GM19043 (cell line): ENCODE measurements at regions not wholly inside any gene's neighbourhood (a gene's known extent, or its start where the extent isn't known, plus 50 kb on each side); places are given as distances from the start of the nearest gene placed in this dataset.
"Not testable (repeated sequence)": the region's sequence is repeated elsewhere in the genome, so short reads cannot be mapped to it uniquely, and the experiment has no call there.

ENCODE experiments used
- ATAC-seq: cut with Tn5 transposase; IDR thresholded peaks from one replicate; pipeline ENCODE4 v1.9.1; 2021; ENCODE audit warnings: low read depth; ENCODE audit not compliant: unreplicated experiment

DNA sequence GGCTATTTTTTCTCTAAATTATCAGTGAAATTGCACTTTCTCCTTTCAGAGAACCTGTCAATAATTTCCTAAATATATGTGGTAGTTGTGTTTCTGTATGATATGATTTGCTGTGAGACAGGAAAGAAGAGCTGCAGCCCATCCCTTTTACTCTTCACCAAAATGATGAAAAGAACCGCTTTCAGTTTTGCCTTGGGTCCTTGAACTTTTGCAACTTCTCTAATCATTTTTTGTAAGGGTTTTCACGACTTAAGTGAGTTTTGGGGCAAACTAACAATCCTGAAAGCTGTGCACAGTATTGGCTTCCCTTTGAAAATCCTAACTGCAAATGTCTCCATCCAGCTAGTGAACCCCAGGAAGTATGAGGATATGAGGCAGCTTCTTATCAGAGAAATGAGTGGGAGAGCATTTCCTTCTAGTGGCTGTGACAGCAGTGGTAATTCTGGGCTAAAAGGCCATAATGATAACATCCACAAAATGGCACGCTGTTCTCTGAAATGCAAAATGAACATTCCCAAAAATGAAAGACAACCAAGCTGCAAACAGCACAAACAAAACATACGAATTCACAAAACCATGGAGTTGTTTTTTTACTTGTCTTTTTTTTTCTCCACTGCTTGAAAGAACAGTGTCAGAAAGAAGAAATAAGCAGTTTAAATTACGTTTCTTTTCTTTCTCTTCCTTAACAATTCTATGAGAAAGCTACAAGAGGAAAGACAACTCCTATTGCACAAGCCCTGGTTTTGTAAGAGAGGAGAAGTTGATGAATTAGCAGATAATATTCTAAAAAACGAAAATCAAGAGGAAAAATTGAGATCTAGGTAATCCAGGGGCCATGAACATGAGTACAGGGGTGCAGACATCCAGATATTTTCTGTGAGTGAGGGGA, 1291.6 kb upstream of the ZEB2 start:
- ATAC-seq, result no peak

DNA sequence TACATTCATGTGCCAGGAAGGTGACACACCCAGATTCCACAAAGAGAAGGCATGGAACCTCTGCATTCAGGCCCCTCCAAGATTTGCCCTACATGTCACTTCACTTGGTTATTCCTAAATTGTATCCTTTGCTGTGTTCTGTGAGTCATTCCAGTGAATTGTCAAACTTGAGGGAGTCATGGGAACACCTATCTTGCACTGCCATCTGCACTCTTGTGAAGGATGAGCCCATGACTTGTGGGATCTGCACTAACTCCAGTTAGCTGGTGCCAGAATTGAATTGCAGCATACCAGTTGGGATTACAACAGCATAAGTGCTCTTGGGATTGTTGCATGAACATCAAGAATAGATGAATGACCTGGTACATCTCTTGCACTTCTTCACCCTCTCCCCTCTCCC, 1288.0 kb upstream of the ZEB2 start:
- ATAC-seq, result no peak

DNA sequence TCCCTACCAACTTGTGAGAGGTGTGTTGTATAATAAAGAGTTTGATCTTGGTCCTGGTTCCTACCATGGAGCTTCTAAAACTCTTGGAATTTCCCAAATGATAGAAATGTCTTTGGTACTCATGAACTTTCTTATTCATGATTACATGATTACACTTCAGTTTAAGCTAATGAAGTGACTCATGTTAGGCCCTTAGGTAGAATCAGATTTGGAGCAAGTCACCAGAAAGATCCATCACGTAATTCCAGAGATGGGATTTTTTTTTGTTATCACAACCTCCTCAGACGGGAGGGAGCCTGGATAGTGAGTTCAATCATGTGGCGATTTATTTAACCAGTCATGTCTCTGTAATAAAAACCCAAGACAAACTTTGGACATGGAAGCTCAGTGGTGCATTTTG, 1287.6 kb upstream of the ZEB2 start:
- ATAC-seq, result no peak

DNA sequence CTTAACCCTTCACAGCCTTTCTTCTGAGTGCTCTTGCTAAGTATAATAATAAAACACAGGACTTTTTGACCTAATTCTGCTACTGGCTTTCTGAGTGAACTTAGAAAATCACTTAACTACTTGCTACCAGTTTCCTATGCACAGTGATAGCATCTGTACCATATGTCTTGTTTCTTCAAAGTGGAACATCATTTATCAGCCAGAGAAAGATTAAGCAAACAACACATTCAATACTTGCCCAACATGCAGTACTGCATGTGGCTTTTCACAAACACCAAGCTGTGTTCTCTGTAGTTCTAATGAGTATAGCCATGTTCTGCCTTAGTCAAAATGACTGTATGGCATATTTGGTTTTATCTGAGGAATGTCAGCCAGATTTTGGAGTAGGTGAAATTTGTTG, 1286.6 kb upstream of the ZEB2 start:
- ATAC-seq, result no peak

DNA sequence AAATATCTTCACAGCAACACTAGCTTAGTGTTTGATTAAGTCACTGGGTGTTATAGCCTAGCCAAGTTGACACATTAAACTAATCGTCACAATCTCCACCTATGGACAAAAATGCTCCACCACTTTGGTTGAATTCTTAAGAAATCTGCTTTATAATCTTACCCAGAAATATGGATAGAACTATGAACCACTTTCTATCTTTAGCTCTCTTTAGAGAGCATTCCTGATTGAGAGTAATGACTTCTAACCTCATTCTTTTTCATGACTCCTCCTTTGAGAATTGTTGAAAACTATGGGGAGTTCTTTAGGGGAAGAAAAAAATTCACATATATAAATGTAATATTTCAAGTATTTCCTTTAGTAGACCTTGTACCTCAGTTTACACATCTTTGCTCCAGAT, 1282.2 kb upstream of the ZEB2 start:
- ATAC-seq, result no peak

DNA sequence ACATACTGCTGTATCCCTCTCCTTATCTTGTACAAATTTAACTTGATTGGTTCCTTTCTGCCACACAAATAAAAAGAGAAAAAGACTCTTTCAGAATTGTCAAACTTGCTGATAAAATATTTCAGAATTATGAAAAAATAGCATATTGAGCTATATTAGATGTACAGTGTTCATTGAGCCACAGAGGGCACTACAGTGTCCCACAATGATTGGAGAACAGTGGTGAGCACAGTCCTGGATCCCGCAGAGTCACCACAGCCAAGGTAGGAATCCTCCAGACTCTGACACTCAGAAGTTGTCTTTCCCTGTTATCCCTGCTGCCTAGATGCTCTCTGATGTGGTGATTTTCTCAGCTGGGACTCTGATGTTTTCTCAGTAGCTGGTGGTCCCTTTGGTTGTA, 1281.3 kb upstream of the ZEB2 start:
- no peak for ATAC-seq

DNA sequence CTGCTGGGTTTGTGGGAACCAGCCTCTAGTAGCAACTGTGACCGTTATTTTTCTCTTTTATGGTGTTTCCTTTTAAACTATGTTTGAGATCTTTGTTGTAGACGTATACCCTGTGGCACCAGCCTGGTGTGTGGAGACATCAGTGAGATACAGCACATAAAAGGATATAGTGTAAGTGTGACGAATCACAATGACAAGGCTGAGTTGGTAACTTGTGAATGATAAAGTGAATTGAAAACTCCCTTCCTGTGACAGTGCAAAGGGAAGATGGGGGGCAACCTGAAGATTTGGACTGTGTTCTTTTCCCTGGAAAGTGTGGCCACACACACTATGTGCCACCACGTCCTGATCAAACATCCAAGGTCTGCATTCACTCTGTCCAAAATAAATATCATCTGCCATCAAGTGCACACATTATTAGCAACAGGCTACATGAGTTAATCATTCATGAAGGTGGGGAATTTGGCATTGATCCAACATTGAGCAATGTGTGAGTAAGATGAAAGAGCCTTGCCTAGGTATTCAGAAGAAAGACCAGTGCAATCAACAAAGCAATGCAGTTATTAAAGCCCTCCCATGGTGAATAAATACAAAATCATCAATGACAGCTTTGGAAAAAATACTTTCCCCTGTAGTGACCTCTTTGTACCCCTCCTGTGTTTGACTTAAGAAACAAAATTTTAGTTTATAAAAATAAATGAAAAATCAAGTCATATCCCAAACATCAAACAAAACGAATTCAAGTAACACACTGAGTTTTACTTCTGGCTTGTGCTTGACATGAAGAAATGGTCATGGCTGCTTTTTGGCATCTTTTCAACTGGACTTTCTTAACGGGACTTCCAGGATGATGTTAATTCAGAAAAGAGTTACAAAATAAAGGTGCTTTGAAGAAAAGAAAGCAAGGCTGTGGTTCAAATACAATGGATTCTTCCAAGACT, 1280.5 kb upstream of the ZEB2 start:
- no peak for ATAC-seq

DNA sequence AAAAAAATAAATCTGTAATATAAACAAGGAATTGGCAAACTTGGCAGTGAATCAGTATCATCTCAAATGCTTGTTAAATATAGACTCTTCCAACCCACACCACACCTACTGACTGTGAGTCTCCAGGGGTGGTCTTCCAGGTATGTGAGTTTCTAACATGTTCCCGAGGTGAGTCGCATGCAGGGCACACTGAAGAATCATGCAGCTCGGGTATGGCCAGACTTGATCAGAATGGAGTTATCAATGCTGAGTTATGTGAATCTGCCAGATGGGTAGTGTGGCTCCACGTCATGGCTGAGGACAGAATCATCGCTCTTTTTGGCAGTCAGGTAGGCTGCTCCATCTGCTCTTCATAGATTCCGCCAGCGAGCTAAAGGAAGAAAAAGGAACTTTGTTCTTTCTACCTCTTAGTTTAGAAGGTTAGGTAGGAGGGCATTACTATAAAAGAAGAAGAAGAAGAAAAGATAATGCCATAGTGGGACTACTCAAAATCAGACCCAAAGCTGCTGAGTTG, 1279.7 kb upstream of the ZEB2 start:
- ATAC-seq, result no peak

DNA sequence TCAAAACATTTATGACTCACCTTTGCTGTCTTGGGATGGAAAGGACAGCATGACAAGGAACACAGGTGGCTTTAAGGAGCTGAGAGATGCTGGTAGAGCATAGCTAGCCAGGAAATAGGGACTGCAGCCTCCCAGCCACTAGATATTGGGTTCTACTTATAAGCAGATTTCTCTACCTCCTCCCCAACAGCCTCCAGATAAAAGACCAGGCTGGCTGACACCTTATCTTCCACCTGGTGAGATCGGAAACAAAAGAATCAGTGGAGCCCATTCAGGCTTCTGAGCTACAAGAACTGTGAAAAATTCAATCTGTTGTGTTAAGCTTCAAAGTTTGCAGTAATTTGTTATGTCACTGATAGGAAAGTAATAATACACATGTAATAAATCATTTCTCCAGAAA, 1278.5 kb upstream of the ZEB2 start:
- ATAC-seq, result no peak

DNA sequence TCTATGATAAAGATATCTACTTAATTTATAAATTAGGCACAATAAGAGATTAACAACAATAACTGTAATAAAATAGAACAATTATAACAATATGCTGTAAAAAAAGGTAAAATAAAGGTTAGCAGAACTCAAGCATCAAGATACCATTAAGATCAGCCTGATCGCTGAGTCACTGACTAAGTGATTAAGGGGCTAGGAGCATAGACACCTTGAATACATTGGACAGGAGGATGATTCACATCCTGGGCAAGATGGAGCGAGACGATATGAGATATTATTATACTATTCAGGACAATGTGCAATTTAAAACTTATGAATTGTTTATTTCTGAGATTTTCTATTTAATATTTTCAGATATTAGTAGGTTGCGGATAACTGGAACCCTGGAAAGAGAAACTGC, 1277.8 kb upstream of the ZEB2 start:
- ATAC-seq, result no peak

DNA sequence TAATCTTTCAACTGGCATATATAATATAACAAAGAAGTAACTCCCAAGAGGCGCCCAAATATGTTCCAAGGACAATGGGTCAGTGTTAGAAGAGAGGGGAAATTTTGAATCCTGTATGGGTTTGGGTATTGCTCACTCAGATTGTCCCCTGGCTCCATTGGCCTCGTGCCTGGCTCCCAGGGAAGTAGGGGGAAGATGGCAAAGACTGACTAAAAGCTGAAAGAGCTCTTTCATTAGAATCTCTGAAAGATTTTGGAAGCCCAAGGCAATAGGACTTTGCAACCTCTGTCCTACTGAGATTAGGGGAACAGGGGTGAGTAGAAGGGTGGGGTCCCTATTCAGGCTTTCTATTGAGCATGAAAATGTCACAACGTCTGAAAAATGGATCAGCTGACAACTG, 1272.8 kb upstream of the ZEB2 start:
- no peak for ATAC-seq

DNA sequence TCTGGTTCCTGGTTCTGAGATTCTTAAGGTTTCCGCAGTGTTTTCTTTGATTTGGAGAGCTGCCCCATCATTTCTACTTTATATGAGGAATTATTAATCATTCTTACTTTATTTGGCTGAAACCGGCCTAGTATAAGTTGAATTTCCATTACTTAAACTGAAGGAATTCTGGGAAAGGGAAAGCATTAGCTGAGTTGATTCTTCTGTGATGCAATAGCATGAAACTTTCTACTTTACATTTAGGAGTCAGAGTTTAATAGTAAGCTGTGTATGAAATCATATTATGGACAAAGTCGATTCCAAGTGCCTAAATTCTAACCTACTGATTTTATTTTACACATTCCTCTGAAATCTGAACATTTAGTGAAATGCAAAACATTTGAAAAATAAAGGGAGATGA, 1269.7 kb upstream of the ZEB2 start:
- ATAC-seq, result no peak

DNA sequence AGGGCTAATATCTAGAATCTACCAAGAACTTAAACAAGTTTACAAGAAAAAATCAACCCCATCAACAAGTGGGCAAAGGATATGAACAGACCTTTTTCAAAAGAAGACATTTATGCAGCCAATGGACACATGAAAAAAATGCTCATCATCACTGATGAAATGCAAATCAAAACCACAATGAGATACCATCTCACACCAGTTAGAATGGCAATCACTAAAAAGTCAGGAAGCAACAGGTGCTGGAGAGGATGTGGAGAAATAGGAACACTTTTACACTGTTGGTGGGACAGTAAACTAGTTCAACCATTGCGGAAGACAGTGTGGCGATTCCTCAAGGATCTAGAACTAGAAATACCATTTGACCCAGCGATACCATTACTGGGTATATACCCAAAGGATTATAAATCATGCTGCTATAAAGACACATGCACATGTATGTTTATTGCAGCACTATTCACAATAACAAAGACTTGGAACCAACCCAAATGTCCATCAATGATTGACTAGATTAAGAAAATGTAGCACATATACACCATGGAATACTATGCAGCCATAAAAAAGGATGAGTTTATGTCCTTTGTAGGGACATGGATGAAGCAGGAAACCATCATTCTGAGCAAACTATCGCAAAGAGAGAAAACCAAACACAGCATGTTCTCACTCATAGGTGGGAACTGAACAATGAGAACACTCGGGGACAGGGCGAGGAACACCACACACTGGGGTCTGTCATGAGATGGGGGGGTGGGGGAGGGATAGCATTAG, 1267.9 kb upstream of the ZEB2 start:
- ATAC-seq, result not testable (repeated sequence)

DNA sequence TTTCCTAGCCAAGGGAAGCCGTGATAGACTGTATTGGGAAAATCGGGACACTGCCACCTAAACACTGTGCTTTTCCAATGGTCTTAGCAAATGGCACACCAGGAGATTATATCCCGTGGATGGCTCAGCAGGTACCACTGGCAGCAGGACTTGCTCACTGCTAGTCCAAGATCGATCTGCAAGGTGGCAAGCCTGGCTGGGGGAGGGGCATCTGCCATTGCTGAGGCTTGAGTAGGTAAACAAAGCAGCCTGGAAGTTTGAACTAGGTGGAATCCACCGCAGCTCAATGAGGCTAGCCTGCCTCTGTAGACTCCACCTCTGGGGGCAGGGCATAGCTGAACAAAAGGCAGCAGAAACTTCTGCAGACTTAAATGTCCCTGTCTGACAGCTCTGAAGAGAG, 1262.7 kb upstream of the ZEB2 start:
- ATAC-seq, result not testable (repeated sequence)

DNA sequence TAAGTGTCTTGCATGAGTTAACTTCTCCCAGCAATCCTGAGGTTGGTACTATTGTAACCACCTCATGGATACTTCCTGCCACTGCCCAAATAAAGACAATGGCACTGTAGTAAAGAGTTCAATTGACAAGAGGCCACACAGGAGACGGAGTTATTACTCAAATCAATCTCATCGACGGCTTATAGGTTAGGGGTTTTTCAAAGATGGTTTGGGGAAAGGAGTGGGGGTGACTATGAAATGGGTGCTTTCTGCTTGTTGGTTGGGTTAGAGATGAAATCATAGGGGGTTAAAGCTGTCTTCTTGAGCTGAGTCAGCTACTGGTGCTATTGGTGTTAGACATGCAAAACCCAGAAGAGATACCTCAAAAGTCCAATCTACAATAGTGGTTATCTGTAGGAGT, 1258.0 kb upstream of the ZEB2 start:
- ATAC-seq, result peak; percentile 54

DNA sequence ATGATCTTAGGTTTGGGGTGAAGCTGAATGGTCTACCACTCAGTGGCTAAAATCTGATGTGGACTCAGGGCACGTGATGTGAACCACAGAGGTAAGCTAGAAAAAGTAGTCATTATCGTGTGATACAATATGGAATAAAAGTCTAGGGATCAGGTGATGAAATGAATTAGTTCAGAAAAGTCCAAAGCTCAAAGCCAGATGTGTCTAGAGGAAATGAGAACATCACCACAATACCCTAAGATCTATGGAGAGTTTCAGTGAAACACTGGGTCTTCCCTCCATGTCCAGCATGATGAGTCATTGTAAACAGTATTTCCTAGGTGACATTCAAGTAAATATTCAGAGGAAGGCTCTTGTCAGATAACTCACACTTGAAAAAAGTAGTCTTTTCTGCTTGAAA, 1257.4 kb upstream of the ZEB2 start:
- no peak for ATAC-seq

DNA sequence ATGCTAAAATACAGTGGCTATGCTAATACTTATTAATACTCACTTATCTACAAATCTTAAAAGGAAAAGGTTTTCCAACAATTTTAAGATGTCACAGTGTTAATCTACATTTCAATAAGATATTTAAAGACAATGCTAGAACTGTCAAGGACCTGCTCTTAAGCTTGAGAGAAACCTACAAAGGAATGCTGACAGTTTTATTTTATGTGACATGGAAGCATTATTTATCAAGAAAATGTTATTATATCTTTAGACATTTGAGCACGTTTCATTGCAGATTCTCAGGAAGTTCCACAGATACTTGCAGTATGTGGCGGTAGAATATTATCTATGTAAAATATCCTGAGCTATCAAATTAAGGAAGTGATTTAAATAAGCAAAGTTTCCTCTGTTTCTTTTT, 1255.7 kb upstream of the ZEB2 start:
- ATAC-seq, result no peak

DNA sequence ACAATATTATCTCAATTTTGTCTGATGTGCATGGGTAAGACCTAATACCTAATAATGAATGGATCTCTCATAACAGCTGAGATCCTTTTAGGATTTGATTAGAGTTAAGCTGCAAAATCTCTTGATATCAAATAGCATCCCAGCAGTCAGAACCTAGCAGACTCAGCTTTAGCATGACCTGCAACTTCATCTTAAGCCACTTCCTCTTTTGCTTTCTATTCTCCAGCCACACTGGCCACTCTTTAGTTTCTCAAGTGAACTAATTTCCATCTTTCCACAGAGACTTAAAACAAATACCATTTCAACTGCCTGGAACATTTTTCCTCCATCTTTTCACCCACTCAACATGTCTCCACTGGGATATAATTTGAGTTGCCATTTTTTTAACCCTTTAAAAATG, 1251.6 kb upstream of the ZEB2 start:
- peak; percentile 98 for ATAC-seq

DNA sequence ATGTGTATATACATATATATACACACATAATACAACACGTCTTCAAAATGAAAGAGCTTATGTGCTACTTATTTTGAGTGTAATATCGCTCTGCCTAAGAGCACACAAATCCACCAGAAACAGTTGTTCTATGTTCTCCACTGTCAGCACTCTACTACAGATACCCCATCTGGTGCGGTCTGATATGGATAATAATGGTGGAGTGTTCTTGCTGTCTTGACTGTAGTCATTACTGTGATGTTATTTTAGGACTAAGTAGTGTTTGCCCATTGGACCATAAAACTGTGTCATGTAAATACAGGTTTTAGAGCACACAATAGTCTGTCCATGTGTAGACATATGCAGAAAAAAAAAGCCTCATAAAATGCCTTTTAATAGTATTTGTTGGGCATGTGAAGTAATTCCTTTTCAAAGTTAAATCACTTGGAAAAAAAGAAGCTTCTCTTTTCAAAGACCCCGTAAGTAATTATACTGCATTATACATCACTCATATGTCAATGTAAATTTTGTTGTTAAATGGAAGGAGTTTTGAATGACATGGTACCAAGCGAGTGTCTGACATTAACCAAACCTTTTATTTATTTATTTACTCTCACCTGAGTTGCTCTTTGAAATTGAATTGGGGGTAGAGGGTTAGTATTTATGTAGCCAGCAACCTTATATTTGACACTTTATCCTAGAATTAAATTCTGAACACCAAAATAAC, 1249.2 kb upstream of the ZEB2 start:
- no peak for ATAC-seq

DNA sequence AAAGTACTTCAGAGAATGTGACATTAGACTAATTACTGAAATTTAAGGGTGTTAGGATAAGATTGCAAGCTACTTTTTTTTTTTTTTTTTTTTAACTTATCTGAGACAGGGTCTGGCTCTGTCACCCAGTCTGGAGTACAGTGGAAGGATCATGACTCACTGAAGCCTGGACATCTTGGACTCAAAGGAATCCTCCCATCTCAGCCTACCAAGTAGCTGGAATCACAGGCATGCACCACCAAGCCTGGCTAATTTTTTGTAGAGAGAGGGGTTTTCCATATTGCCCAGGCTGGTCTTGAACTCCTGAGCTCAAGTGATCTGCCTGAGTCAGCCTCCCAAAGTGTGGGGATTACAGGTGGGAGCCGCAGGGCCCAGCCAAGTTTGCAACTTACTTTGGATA, 1246.0 kb upstream of the ZEB2 start:
- no peak for ATAC-seq
